ENCODE measurements at regions not wholly inside any gene's neighbourhood (a gene's known extent, or its start where the extent isn't known, plus 50 kb on each side); places are given as distances from the start of the nearest gene placed in this dataset.
A peak's percentile ranks its signal among the peaks of the same experiment; 100 is the strongest.

GRCh38 chr15:91559066-91559465, 294.4 kb upstream of the SLCO3A1 start:
- DNase-seq = no peak

DNA sequence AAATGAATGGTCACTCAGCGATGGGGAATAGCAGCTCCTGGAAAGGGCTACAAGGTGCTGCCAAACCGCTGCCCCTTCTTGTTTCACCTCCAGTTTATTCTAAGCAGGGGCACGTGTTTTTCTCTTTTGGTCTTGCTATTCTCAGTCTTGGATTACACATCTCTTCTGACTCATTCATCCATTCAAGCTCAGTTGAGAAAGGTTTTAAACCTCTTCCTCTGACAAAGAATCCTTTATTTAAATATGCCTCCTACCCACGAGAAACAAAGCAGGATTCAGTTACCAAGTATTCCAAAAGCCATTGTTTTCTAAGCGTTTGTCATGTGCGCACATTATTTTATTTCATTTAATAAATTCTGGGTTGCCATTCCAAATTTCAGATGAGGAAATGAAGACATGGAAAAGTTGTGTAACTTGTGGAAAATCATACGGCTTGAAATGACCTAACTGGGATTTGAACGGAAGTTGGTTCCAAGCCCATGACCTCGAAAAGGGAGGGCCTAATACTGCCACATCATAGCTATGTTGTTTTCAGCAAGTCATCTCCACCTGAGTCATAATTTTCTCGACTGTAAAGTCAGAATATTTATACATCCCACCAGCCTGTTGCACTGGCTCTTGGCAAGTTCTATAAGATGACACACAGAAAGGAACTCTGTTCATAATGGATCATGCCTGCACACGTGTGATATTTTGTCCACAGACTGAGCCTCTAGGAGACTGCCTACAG, 292.0 kb upstream of the SLCO3A1 start:
- no peak for DNase-seq

- DNase-seq = no peak
Observed at GRCh38 chr15:91562698-91563097, 290.8 kb upstream of the SLCO3A1 start.

GRCh38 chr15:91564631-91565030, 288.9 kb upstream of the SLCO3A1 start:
- no peak for DNase-seq

- DNase-seq = no peak
Observed at GRCh38 chr15:91566141-91566540, 287.4 kb upstream of the SLCO3A1 start.

- no peak for DNase-seq
Observed at GRCh38 chr15:91568036-91568435, 285.5 kb upstream of the SLCO3A1 start.

- no peak for DNase-seq
Observed at GRCh38 chr15:91572110-91572509, 281.4 kb upstream of the SLCO3A1 start.

DNA sequence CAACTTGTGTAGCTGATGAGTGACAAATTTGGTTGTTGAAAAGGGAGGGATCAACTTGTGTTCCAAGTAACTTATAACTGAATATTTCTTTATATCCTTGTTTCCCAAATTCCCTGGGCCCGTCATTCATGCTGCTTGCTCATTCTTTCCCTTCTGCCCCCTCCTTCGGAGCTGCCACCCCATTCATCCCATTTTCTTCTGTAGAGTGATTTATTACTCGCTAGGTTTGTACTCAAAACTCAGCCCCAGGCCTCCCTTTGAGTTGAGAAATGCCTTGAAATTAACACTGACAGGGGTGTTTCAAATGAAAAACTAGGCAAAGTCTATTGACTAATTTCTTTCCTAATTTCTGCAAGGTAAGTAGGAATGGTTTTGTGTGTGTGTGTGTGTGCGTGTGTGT, 277.4 kb upstream of the SLCO3A1 start:
- no peak for DNase-seq

DNA sequence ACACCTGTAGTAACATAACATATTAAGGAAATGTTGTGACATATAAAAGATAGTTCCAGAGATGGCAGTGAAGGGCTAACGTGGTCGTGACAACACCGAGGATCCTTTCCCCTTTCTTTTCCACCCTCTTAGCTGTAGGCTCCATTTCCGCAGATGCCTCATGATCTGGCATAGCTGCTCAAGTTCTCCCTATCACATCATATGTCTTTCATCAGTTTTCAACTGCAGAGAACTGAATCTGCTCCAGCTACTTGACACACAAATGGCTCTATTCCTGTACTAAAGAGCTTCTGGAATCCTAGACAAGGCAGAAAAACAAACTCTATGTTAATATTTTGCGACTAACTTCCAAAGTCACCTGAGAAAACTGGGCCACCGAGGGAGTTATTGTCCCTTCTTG, 275.0 kb upstream of the SLCO3A1 start:
- no peak for DNase-seq

GRCh38 chr15:91584895-91585294, 268.6 kb upstream of the SLCO3A1 start:
- no peak for DNase-seq

DNA sequence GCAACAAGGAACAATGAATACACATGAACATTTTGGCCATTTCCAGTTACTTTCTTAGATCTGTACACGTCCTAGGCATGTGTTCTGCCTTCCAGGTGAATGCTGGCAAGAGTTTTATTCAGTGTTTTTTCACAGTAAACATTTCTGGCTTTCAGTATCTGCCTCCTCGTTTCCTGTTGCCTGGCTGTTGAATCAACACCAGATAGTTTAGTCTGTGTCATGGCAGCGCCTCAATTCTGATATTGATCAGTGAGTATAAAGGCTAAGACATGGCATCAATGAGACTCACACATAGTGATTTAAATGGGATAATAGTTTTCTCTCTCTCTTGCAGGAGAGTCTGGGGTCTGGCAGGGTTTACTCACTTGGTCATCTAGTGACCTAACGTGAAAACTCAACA, 266.9 kb upstream of the SLCO3A1 start:
- DNase-seq = no peak

DNA sequence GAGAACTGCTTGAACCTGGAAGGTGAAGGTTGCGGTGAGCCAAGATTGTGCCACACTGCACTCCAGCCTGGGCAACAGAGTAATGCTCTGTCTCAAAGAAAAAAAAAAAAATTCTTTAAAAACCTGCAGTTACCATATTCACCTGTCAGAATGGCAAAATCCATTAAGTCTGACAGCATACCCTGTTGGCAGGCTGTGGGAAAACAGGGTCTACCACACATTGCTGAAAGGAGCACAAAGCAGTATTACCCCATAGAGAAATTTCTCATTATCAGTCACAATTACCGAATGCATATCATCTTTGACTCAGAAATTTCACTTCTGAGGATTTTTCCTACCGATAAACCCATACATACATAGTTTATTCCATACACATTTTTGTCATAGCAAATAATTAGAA, 264.1 kb upstream of the SLCO3A1 start:
- no peak for DNase-seq

GRCh38 chr15:91592567-91592966, 260.9 kb upstream of the SLCO3A1 start:
- DNase-seq = no peak

DNA sequence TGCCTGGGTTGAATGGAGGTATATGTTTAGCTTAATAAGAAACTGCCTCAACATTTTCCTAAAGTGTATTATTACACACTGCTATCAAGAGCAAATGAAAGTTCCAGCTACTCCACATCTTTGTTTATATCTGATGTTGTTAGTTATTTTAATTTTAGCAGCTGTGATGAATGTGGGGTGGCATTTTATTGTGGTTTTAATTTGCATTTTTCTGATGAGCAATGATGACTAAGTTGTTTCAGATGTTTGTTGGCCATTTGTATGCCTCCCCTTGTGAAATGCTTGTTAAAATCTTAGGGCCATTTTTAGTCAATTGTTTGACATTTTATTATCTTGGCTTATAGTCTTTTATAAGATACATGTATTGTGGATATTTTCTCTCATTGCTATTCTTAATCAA, 260.4 kb upstream of the SLCO3A1 start:
- DNase-seq = no peak

- DNase-seq = no peak
Observed at GRCh38 chr15:91593653-91594052, 259.9 kb upstream of the SLCO3A1 start.

GRCh38 chr15:91599261-91599660, 254.2 kb upstream of the SLCO3A1 start:
- no peak for DNase-seq

DNA sequence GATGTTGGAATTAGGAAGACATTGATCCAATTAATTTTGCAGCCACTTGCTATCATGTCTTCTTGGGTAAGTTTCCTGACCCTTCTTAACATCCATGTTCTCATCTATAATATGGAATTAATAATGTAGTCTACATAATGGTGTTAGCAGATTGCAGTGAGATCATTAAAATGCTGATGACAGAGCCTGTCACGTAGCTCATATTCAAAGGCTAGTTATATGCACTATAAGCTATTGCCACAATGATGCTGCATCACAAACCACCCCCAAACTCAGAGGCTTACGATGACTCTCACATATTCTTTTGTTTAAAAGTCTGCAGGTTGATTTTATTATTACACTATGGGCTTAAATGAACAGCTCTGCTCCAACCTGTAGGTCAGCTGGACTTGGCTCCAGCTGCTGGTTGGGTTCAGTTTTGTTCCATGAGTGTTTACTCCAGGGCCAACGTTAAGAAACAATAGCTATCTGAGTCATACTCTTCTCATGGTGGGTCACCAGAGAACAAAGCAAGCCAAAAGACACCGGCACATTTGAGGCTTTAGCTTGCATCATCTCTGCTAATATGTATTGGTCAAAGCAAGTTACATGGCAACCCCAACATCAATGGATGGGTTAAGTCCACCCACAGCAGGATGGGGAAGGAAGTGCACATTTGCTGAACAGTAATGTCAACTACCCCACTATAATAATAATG, 250.0 kb upstream of the SLCO3A1 start:
- DNase-seq = no peak

DNA sequence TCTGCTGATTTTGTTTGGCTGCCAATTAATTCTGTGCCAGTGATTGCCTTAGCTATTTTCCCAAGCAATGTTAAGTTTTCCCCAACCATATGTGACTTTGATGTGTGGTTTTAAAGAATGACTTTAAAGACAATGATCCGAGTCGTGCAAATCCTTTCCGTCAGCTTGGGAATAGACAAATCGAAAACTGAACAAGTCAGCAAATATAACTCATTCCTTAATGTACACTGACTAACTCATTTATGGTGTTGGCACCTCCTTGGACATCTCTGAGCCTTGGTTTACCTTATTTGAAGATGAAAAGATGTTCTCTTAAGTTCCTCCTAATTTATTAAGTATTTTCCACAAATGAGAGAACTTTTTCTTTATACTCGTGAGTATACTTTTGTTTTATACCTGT, 249.4 kb upstream of the SLCO3A1 start:
- DNase-seq = no peak

DNA sequence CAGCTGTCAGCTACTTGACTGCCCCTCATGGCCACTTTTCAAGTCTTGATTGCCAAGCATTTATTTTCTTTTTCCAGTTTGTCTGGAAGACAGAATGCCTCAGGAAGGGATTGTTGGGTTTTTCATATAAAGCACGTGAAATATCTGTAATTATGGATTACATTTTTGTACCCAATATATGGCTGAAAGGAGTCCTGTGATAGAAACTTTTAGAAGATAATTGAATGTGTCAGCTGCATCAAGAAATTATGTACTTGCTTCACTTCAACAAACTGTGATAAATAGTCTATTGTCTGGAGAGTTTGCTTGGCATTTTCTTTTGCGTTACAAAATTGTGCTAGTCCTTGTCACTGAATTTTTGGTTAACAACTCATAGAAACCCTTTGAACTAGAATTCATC, 247.9 kb upstream of the SLCO3A1 start:
- no peak for DNase-seq

DNA sequence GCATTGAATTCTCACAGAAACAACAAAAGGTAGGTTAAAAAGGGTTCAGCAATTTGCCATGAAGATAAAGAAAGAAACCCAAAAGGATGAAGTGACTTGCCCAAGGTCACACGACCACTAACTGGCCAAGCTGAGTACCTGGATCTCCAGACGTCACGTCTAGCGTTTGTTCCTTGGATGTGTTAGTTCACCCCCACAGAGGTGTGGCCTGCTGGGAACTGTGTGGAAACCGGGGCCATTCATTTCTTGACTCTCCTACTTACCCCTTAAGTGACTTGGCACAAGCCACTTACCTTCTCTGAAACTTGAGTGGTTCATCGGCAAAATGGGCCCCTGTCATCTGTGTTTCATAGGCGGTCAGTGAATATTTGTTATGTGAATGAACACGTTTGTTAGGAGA, 244.3 kb upstream of the SLCO3A1 start:
- no peak for DNase-seq

DNA sequence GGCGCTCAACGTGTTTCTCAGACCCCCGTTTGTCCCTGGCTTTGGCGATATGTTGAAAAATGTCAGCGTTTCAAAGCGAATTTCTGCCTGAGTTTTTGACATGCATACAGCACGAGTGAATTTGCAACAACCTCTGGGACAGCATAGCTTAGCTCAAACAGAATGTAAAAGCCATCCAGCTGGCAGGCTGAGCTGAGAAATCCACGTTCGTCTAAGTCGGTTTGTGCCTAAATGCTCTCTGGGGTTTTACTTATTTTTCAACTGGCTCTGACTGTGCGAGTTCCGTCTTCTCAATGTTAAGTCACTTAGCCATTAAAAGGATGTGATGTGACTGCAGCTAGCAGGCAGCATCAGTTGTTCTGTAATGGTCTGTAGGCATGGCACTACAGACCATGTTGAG, 243.5 kb upstream of the SLCO3A1 start:
- DNase-seq = no peak

- DNase-seq = peak; percentile 35
Observed at GRCh38 chr15:91611561-91612323, 241.8 kb upstream of the SLCO3A1 start.

GRCh38 chr15:91620229-91620628, 233.3 kb upstream of the SLCO3A1 start:
- DNase-seq = no peak
